Hippocampal formation (tissue), 2 donors: ENCODE measurements at regions not wholly inside any gene's neighbourhood (a gene's known extent, or its start where the extent isn't known, plus 50 kb on each side); places are given as distances from the start of the nearest gene placed in this dataset.

Experiments
- DNase-seq, 2 donors: peaks; one replicate each; lab custom pipeline; 2025; lab: John Stamatoyannopoulos, UW

DNA sequence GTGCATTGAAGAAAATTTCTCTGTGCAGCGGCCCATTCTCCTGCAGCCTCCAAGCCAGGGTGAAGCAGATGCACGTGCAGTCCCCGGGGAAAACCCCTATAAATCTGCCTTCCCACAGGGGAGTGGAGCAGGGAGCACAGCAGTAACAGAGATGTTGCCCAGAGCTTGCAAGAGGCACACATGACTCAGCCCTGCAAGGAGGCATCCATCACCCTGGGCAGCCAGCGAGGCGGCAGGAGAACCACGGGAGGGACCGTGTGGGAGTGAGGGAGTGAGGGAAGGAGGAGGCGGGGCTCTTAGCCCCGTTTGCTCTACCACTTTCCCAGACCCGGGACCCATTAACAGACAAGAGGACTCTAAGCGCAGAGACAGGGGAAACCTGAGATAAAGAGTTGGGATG is 96.2 kb upstream of the ARAP3 start:
- DNase-seq, result no peak

DNA sequence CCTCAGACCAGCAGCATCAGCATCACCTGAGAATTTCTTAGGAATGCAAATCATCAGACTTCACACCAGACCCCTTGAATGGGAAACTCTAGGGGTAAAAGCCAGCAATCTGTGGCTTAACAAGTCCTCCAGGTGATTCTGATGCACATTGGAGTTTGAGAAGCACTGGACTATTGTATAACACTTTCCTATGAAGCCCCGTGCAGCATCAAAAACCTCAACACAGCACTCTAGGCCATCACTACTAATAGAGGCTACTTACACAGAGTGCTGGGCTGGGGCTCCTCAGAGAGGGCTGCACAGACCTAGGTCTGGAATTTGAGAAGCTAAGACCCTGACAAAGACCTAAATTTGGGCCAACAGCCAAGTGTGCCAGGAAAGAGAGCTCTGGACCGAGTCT is 95.7 kb upstream of the ARAP3 start:
- DNase-seq, result no peak

DNA sequence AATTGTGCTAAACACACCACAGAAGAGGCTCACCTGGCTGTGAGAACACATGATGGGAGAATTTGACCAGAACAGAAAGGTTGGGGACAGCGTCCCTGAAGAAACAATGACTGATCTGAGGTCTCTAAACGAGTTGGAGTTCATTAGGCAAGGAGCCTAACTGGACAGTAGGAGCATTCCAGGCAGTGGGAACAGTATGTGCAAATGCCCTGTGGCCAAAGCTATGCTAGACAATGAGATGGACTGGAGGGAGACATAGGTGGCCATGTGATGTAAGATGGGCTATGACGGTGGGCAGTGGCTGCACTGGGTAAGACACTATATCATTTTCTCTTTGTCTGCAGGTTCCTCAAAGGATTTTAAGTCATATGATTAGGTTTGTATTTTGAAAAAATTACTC is 95.1 kb upstream of the ARAP3 start:
- no peak for DNase-seq

DNA sequence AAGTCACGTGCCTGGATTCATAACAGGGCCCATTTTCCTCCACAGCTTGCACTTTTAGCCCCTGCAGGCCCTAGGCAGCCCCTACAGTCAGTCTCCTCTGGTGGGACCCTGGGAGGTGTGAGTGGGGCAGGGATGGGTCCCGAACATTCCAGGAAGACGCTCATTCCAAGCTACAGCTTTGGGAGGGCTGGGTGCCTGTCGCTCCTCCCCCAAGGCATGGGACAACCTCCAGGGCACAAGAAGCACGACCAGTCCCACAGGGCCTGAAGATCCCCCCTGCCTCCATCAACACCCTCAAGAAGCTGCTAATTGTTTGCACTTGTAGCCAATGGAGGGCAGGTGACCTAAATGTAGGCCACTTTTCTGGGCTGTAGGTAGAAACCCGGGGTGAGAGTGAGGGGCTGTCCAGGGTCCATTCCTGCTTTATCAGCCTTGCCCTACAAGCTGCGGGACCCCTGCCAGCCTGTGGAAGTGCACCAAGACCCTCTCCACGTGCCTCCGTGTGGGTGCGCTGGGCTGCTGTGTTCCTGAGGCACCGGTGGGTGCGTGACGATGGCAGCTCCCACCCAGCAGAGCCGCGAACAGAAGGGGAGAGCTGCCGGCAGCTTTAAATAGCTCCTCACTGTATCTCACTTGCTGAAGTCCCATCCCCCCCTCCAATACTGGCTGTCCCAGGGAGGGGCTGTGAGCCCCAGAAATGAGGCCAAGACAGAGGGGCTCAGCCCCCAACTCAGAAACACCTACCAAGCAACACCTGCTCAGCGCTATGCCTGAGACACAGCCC is 91.9 kb upstream of the ARAP3 start:
- DNase-seq, result no peak

DNA sequence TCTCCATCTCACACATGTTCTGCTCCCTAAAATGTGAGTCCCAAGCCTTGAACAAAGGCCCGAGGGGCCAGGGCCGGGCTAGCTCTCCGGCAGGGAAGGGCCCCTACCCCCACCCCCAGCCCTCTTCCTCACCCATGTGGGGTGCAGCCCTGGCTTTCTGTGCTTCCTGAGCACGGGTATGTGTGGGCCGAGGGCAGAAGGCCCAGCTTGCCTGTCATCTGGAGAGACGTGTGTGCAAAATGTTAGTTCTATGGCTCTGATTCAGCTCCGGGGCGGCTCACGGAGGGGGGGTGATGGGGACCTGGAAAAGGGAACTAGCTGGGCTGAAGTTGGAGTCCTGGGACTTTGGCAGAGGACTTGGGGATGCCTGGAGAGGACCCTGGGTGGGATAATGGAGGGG is 90.3 kb upstream of the ARAP3 start:
- DNase-seq, result no peak

DNA sequence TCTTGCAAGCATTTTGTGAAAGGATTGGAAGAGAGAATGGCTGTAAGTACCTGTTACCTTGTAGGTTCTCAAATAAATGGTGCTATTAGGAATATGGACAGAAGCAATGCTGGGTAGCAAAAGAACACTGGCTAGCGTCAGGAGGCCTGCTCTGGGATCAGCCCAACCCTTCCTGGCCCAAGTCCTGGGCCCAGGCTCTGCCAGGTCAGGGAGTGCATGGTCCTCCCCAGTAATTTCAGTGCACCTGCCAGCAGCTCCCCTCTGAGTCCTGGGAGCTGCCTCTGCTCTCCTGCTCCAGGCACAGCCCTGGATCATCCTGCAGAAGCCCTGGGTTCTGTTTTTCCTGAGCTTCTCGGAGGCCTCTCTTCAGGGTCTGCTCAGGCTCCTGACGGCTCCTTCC is 89.5 kb upstream of the ARAP3 start:
- DNase-seq, result no peak

DNA sequence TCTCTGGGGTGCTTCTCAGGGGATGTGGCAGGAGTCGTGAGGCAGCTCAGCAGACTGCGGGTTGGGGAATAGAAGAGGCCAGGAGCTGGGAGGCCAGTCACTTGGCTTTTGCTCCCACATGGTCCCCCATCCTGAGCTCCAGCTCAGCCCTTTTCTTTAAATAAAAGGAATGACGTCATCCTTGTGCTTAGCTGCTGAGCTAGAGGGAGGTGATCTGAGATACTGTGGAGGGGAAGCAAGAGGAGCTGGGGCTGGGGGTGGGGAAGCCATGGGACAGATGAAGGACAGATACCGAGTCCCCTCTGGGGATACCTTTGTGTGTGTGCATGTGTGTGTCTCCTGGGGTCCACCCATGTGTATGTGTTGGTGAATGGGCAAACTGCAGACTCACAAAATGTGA is 89.0 kb upstream of the ARAP3 start:
- DNase-seq, result no peak

DNA sequence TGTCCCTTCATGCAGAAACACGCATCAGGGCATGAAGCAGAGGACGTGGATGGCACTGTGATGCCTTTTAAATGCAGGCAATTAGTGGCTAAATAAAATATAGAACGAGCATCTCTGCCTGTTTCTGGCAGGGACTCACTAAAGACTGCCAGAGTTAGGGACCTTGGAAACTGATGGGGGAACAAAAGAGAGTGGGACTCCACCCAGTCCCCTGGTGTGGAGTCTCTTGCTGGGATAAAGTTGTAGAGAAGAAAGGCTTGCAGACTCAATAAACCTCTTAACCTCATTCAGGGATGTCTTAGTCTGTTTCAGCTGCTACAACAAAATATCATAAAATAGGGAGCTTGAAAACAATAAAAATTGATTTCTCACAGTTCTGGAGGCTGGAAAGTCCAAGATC is 87.6 kb upstream of the ARAP3 start:
- DNase-seq, result no peak

DNA sequence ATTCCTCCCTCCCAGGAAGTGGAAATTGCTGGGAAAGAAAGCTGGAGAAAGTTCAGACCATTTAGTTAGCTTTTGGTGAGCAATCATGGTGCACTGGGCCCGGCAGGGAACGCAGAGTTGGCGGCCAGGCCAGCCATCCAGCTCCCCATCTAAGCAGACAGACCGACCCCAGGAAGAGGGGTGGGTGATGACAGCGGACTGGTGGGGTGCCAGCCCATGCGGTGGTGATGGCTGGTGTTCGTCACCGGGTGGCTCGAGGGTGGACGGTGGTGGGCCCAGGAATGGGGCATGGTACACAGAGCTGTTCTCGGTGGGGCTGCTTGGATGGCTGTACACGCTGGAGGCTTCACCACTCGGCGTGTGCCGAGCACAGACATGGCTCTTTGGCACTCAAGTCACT is 85.6 kb upstream of the ARAP3 start:
- no peak for DNase-seq

DNA sequence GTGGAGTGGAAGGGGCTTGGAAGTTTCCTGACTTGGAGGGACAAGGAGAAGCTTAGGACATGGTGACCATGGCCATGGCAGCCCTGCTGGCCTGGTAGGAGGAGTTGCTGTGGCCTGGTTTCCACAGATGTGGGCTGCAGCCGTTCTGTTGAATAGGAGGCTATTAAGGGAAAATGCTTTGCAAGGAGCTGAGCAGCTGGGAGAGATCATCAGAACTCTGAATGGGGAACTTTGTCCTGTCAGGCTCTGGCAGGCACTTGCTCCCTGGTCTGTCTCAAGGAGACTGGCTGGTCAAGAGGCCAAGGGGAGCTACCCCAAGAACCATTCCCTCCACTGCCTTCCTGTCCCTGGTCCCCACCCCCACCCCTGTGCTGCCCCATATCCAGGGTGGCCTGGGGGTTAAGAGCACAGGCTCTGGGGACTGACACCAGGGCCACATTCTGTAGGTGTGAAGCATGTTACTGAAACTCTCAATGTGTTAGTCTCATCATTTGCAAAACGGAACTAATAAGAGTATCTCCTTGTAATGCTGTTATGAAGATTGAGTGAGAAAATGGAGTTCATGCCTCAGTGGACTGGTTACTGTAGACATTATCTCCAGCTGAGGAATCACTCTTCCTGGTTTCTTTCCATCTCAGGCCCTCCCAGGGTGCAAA is 84.0 kb upstream of the ARAP3 start:
- no peak for DNase-seq

DNA sequence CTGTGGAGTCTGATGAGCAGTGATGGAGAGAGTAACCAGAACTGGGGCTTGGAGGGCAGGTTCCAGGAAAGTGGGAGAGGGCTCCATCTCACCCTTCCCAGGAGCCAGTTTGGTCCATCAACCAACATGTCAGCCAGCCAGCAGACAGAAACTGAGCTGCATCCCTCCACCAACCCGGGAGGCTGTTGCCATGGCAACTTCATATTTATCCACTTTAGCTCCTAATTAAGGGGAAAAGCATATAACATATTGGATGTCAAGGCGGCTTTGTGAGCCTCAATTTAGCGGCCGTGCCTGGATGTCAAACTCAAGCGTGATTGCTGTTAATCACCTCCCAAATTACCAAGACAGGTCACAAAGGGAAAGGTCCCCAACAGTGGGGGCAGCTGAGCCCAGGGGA is 81.5 kb upstream of the ARAP3 start:
- DNase-seq, result no peak

DNA sequence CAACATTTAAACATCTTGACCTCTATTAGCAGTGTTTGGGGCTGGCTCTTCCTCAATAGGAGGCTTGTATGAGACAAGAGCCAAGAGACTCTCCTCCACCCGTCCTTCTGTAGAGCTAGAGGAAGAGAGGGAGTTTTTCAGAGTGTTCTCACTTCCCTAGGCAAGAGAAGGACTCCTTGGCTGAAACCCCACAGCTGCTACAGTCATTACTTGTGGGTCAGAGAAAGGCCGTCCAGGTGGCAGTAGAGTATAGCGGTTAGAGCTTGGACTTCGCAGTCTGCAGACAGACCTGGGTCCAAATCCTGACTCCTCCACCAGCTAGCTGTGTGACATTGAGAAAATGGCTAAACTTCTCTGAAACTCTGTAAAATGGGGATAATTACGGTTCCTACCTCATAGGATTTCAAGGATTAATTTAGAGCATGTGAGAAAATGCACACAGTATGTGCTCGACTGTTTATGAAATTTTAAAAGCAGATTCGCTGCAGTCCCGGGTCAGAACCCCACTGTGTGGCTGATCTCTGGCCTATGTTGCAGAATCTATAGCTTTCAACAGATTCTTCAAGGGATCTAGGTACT is 80.8 kb upstream of the ARAP3 start:
- DNase-seq, result no peak

DNA sequence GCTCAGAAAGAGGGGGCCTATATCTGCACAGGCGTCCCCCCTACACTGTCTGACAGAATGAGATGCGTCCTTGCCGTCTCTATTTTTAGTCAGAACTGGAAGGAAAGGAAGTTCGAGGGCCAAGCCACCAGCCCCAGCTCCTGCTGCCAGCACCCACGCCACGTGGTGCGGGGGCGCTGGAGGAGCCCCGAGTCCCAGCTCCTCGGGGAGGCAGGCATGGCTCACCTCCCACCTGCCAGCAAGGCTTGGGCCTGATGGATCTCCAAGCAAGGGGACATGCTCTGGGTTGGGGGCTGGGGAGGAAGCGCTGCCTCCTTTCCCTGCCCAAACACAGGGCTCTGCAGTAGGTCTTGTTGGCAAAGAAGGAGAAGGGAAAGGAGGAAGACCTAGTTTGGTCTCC is 80.3 kb upstream of the ARAP3 start:
- DNase-seq, result no peak

DNA sequence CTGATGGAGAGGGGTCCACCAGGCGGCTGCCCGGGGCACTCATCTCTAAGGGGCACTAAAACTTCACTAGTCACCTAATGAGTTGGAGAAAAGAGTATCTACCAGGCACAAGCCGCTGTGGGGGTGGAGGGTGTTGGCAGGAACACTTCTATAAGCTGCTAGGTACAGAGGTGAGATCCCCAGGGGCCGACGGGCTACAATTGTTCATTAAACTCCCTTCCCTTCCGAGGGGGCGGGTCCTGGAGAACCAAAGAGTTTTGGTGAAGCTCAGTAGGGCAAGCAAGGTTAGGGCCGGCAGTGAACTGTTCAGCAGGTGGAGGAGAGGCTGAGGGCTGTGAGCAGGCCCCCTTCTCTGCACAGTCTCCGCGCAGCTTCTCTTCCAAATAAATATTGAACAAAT is 78.7 kb upstream of the ARAP3 start:
- no peak for DNase-seq

DNA sequence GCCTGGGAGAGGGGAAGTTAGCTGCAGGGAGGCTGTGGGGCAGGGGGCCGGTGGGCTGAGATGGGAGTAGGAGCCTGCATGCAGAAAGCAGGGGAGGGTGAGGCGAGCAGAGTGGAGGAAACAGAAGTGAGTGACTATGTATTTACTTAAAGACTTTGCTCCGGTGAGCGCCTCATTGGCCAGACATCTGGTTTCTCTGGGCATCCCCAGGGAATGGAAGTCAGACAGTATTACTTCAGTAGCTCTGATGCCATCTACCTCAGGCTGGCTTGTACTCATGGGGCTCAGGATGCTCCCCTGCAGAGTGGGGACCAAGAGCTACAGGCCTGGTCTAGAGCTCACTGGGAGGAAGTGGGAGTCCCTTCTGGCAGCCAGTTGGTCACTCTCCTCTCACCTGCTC is 78.2 kb upstream of the ARAP3 start:
- DNase-seq, result no peak

DNA sequence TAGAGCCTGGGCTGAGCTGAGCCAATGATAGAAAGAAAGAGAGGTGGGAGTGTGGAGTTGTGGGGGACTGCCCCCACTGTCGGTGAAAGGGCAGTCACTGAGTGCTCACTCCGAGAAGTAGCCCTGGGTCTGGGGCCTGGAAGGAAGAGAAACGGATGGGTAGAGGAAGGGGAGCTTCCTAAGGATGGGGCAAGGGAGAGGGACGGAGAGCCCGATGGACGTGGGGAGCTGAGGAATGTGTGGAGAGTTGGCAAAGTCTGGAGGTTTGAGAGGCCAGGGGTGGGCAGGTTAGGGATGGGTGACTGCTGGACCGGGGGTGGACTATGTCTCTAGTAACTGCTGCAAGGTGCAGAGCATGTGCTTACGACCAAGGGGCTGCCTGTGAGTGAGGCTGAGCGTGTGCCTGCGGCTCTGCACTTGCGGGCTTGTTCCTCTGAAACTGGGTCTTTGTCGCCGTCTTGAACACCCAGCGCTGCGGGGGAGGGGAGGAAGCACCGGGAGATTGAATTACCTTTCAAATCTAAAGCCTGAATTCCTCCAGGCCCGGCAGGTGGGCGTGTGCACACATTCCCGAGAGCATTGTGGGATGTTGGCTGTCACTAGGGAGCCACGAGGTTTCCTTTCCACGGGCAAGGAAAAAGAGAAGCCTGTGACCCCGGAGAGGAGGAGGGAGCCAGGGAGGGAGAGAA is 76.4 kb upstream of the ARAP3 start:
- DNase-seq, result no peak

DNA sequence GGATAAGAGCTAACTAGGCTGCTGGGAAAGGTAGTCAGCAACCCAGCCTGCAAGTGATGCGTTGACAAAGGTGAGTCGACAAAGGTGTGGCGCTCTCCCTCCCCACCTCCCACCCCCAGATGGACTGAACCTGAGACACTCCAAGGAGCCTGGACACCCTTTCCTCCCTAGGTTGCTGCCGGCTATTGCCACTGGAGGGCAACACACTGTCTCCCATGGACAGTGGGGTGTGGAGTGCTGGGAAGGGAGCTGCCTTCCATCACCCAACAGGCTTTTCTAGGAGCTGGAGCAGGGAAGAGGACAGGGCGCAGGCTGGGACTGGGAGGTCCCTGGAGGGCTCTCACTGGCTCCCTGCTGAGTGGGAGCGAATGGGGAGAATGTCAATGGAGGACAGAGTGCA is 75.4 kb upstream of the ARAP3 start:
- DNase-seq, result no peak

DNA sequence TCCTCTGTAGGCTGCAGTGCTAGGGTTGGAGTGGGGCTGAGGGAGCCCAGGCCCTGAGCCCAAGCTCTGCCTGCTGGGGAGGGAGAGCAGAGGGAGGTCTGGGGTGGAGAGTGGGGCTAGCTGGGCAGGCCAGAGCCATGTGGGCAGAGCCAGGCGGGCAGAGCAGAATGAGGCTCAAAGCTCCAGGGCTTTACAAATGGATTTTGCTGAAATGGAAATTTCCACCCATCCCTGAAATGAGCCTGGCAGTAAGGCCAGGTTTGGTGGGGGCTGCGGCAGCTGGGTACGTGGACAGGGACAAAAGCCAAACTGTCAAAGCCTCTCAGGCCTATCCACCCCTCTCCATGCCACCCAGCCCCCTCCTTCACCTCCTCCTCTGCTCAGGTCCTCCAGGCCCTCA is 74.2 kb upstream of the ARAP3 start:
- no peak for DNase-seq

DNA sequence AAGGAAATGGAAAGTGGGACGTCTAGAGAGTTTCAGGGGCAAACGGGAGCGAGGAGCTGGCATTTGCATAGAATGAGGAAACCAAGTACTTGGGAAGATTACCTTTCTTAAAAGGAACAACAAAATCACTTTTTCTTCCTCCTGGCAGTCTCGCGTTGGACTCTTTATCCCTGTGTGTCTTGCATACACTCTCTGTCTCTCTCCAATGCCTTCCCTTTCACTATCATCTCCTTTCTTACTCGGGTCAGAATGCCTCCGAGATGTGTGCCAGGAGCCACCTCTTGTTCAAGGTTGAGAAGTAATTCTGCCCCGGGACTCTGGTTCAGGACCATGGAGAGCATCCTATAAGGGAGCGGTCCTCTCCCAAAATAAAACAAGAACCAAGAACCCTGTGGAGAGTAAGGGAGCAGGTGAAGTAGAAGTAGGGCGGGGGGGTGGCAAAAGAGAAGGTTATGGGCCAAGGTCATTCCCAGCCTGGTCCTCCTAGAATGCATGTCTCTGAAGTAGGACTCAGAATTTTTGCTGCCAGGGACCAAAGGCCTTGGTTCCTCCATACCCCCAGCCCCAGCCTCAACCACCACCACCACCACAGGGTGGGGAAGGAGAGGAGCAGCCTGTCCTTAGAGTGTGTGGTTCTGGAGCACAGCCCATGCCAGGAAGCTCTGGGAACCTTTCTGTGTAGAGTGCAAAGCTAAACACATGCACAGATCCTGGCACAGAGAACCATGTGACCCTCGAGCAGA is 72.1 kb upstream of the ARAP3 start:
- no peak for DNase-seq

DNA sequence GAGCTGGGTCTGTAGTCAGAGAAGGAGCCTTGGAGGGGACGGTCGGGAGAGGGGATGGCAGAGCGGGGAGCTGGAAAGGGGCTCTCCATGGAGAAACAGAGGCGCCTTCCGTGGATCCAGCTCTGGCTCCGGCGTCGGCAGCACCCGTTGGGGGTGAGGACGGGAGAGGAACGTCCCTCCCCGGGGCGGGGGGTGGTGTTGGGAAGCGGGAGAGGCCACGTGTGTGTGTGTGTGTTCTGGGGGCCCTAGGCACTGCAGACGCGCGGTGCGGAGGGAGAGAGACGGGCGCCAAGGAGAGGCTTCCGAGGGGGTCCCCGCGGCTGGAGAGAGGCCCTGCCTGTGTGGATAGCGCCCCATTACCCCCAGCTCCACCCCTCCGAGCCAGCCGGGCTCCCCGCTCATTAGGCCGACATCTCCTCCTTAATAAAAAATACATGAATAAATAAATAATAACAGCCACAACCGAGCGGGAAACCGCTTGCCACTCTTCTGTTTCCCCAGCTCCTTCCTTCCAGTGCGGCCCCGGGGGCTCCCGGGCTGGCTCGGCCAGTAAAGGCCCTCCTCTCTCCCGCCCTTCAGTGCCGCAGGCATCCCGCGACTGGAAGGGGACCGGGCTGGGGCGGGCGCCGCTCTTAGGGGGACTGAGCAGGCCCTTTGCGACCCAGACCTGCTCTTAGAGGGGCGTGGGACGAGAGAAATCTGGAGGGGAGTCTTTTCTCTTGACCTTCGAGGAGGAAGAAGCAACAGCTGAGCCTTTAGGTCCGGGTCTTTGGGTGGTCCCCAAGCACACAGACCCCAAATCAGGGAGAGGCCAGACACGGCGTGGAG is 71.3 kb upstream of the ARAP3 start:
- DNase-seq, result no peak
